Epithelial cell of esophagus (primary cell): ENCODE measurements at regions not wholly inside any gene's neighbourhood (a gene's known extent, or its start where the extent isn't known, plus 50 kb on each side); places are given as distances from the start of the nearest gene placed in this dataset.

Experiments
- DNase-seq: peaks from one replicate; pipeline ENCODE4 v3.0.0; 2010; ENCODE audit warnings: low read depth
- H3K4me3 ChIP-seq: 2 replicates; pipeline ENCODE4 v1.5.1; 2011; ENCODE audit warnings: mild to moderate bottlenecking, low read length, control low read depth
- CTCF ChIP-seq: IDR thresholded peaks from 2 replicates; pipeline ENCODE4 v1.5.1; 2011; ENCODE audit warnings: low read depth, mild to moderate bottlenecking, low read length, control low read depth, inconsistent platforms; ENCODE audit not compliant: insufficient read depth; ENCODE audit errors: missing control alignments

- DNase-seq, result no peak
- no peak for TF ChIP-seq CTCF
- H3K4me3 ChIP-seq, result no peak overlapping the region
Measured at GRCh38 chr2:215767625-215768024, 245.7 kb downstream of the MREG start.

- H3K4me3 ChIP-seq, result no peak overlapping the region
- no peak for TF ChIP-seq CTCF
Measured at GRCh38 chr2:215765729-215766360, 247.5 kb downstream of the MREG start.

GRCh38 chr2:215764441-215765048 lies 248.8 kb downstream of the MREG start:
- peak; percentile 79 for DNase-seq
- H3K4me3 ChIP-seq, result no peak overlapping the region
- TF ChIP-seq CTCF, result no peak

More at GRCh38 chr2:215765729-215766360, 247.5 kb downstream of the MREG start:
- no peak for DNase-seq

GRCh38 chr2:215760557-215760956 lies 252.8 kb downstream of the MREG start:
- DNase-seq, result peak; percentile 43
- no peak overlapping the region for H3K4me3 ChIP-seq
- TF ChIP-seq CTCF, result no peak

- no peak for DNase-seq
- no peak overlapping the region for H3K4me3 ChIP-seq
- TF ChIP-seq CTCF, result no peak
Measured at GRCh38 chr2:215760091-215760490, 253.3 kb downstream of the MREG start.

GRCh38 chr2:215758691-215759090 lies 254.7 kb downstream of the MREG start:
- no peak overlapping the region for H3K4me3 ChIP-seq
- DNase-seq, result no peak
- no peak for TF ChIP-seq CTCF

- TF ChIP-seq CTCF, result no peak
- no peak for DNase-seq
- no peak overlapping the region for H3K4me3 ChIP-seq
Measured at GRCh38 chr2:215756346-215756730, 257.0 kb downstream of the MREG start.
